22Rv1 (cell line): ENCODE measurements at regions not wholly inside any gene's neighbourhood (a gene's known extent, or its start where the extent isn't known, plus 50 kb on each side); places are given as distances from the start of the nearest gene placed in this dataset.

Experiments used
- H3K27ac ChIP-seq: fragments of 450-650 bp; 2 replicates; pipeline ENCODE4 v1.5.1; 2017
- ZFX ChIP-seq: fragments of 450-650 bp; IDR thresholded peaks from 2 replicates; pipeline ENCODE4 v1.6.1; 2017; ENCODE audit warnings: antibody characterized with exemption, borderline replicate concordance
- TF ChIP-seq, protein P1 (sequence below): fragments of 450-650 bp; IDR thresholded peaks from 2 replicates; pipeline ENCODE4 v1.5.1; 2017; ENCODE audit warnings: mild to moderate bottlenecking

DNA sequence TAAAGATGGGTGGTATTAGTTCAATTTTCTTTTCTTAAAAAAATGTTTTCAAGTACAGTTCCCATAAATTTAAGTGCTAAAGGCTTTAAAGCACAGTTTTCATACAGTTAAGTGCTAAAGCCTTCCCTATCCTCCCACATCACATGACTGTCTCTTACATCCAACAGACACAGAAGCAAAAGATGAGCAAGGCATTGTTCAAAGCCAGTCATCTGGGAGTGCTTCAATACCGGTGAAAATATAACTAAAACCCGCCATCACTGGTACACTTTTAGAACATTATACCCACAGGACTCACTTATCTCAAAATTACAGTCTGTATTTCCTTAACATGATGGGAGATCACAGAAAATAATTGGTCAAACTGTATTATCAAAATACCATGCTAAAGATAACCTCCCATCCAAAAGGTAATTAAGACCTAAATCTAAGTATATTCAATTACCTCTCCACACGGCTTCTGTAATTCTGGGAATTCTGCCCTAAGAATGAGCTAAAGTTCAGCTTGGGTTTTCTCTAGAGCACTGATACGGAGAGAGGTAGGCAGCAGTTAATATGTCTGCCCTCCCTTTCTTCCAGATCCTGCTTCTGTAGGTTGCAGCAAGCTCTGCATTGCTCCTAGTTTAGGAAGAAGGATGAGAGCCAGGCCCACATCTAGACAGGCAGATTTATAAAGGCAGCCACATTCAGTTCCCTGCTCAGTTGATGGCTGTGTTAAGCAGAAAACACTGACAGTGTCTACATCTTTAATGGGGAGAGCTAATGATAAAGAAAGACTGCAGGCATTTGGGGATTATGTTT is 474.8 kb upstream of the PFKP start:
- TF ChIP-seq, protein P1, sequence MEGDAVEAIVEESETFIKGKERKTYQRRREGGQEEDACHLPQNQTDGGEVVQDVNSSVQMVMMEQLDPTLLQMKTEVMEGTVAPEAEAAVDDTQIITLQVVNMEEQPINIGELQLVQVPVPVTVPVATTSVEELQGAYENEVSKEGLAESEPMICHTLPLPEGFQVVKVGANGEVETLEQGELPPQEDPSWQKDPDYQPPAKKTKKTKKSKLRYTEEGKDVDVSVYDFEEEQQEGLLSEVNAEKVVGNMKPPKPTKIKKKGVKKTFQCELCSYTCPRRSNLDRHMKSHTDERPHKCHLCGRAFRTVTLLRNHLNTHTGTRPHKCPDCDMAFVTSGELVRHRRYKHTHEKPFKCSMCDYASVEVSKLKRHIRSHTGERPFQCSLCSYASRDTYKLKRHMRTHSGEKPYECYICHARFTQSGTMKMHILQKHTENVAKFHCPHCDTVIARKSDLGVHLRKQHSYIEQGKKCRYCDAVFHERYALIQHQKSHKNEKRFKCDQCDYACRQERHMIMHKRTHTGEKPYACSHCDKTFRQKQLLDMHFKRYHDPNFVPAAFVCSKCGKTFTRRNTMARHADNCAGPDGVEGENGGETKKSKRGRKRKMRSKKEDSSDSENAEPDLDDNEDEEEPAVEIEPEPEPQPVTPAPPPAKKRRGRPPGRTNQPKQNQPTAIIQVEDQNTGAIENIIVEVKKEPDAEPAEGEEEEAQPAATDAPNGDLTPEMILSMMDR = no peak
- no peak for TF ChIP-seq ZFX
- H3K27ac ChIP-seq = no peak overlapping the region

- TF ChIP-seq, protein P1 = no peak
- H3K27ac ChIP-seq = no peak overlapping the region
Observed at GRCh38 chr10:2589196-2589595, 478.2 kb upstream of the PFKP start.

DNA sequence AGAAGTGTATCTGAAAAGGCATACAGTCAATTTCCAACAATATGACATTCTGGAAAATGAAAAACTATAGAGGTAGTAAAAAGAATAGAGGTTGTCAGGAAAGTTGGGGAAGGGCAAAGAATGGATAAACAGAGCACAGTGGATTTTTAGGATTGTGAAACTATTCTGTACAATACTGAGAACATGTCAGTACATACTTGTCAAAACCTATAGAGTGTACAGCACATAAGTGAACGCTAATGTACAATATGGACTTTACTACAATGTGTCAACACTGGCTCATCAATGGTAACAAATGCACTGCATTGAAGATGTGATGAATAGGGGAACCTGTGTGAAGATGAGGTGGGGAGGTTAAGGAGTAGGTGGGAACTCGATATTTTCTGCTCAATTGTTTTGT is 483.0 kb upstream of the PFKP start:
- H3K27ac ChIP-seq = no peak overlapping the region
- TF ChIP-seq, protein P1 = no peak
- TF ChIP-seq ZFX = no peak

DNA sequence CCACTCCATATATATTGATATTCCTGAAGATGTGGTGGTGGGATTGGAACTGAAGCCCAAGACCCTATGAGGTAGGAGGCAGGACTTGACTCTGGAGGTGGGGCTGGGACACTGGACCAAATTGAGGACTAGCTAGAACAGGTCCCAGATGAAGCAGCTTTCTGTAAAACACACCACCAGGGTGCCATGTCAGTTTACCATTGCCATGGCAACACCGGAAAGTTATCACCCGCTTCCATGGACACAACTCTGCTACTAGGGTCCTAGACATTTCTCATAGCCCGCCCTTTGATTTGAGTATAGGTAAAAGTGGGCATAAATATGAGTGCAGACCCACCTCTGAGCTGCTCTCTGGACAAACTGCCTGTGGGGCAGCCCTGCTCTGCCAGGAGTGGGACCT is 490.5 kb upstream of the PFKP start:
- TF ChIP-seq, protein P1 = no peak
- TF ChIP-seq ZFX = no peak
- no peak overlapping the region for H3K27ac ChIP-seq

DNA sequence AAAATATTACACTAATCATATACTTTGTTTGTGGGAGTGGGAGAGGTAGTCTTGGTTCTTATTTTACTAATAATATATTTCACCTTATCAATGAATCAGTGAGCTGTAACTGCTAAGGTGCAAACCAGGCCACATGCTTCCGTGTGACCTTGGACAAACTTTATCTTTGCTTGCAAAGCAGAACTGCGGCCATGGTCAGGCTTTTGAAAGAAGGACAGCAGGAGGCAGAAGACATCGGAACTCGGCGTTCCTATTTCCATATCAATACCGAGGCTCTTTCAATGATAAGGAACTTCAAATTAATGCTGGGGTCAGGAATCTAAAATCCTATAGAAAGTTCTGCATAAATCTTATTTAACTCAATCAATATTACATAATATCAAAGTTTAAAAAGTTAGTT is 491.9 kb upstream of the PFKP start:
- TF ChIP-seq ZFX = no peak
- TF ChIP-seq, protein P1 = no peak
- H3K27ac ChIP-seq = no peak overlapping the region

- no peak for TF ChIP-seq ZFX
- TF ChIP-seq, protein P1 = no peak
- H3K27ac ChIP-seq = no peak overlapping the region
Observed at GRCh38 chr10:2572611-2573010, 494.7 kb upstream of the PFKP start.

DNA sequence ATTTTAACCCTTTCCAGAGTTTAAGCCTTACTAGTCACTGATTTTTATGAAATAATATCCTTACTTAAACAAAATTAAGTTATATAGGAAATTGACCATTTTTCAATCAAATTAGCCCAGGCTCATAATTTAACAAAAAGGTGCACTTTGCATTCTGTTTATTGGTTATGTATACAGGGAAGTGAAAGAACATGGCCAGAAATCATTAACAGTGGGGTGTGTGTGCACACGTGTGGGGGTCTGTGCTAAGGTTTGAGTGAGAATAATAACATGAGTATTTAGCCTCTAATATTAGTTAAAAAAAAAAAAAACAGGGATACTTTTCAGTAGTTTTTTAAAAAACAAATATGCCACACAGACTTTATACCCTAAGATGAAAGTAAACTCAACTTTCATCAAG is 510.5 kb upstream of the PFKP start:
- H3K27ac ChIP-seq = no peak overlapping the region
- TF ChIP-seq, protein P1 = no peak
